K562 (cell line): ENCODE measurements at regions not wholly inside any gene's neighbourhood (a gene's known extent, or its start where the extent isn't known, plus 50 kb on each side); places are given as distances from the start of the nearest gene placed in this dataset.

Experiments
- ATAC-seq: fragments of 200-7000 bp; cut with Tn5 transposase; 3 replicates; pipeline ENCODE4 v1.9.1; 2020; ENCODE audit warnings: moderate library complexity
- BruUV-seq: library from RNA; stranded (reverse); fragments of 400-500 nt; replicated peaks from 2 replicates; lab custom pipeline; 2021; lab: Mats Ljungman, UMichigan
- CTCF ChIA-PET: fragments of 300-600 bp; formaldehyde crosslinking; extraction: SDS; loops from one replicate; lab custom pipeline; 2021; ENCODE audit warnings: low intra/inter-chr PET ratio; lab: Yijun Ruan, JAX
- POLR2A ChIA-PET: fragments of 300-600, 350-650 bp; sonication (Branson Sonifier 250); formaldehyde crosslinking; extraction: SDS; loops from one replicate; lab custom pipeline; 2021; ENCODE audit warnings: antibody characterized with exemption, inconsistent platforms; lab: Yijun Ruan, JAX
- DNase-seq, 4 experiments: peaks; one replicate each; pipeline versions ENCODE4 v3.0.0 to v3.0.0-alpha.2; 2011 to 2018; ENCODE audit warnings: low spot score in 3 of 4, mixed read lengths in 3 of 4; ENCODE audit errors: extremely low read depth in 1 of 4
- FAIRE-seq: peaks from 2 replicates; lab custom pipeline; 2011; peaks lifted over from hg19 to GRCh38; lab: Jason Lieb, UNC
- H2AFZ ChIP-seq: 2 replicates; pipeline ENCODE4 v1.6.0; 2011; ENCODE audit warnings: low read depth, low read length, control low read depth, inconsistent platforms
- H3K27ac ChIP-seq: fragments of 200-600 bp; 3 replicates; pipeline ENCODE4 v1.8.0; 2011; ENCODE audit warnings: low read depth, mild to moderate bottlenecking, control low read depth, inconsistent platforms, low read length, moderate library complexity, mixed read lengths; ENCODE audit errors: extremely low read depth
- H3K27me3 ChIP-seq, 2 experiments: fragments of 300-600 bp in 1 of 2; 2 replicates in 1 of 2; 3 replicates in 1 of 2; pipeline versions ENCODE4 v1.6.0 to v1.8.0; 2011; ENCODE audit warnings: inconsistent platforms in 2 of 2, low read length in 2 of 2, mild to moderate bottlenecking in 1 of 2, mixed read lengths in 1 of 2, moderate library complexity in 1 of 2; ENCODE audit not compliant: control insufficient read depth in 2 of 2, insufficient read depth in 2 of 2
- H3K36me3 ChIP-seq: fragments of 300-600 bp; 3 replicates; pipeline ENCODE4 v1.8.0; 2011; ENCODE audit warnings: mild to moderate bottlenecking, low read length, inconsistent platforms; ENCODE audit not compliant: control insufficient read depth, insufficient read depth
- H3K4me1 ChIP-seq, 2 experiments: fragments of 200-600 bp in 1 of 2; replicated peaks in 1 of 2; 2 replicates in 1 of 2; 3 replicates in 1 of 2; pipeline versions ENCODE4 v1.5.1 to v1.8.0; 2011; ENCODE audit warnings: inconsistent platforms in 2 of 2, low read length in 2 of 2, mild to moderate bottlenecking in 1 of 2, mixed read lengths in 1 of 2, moderate library complexity in 1 of 2; ENCODE audit not compliant: control insufficient read depth in 2 of 2, insufficient read depth in 2 of 2
- H3K4me2 ChIP-seq: 2 replicates; pipeline ENCODE4 v1.6.1; 2011; ENCODE audit warnings: low read length, control low read depth, inconsistent platforms, mixed read lengths; ENCODE audit not compliant: insufficient read depth
- H3K4me3 ChIP-seq: fragments of 200-600 bp; sonication (generic), shearing (Covaris generic); 2 replicates; pipeline ENCODE4 v1.5.1; 2016; ENCODE audit warnings: control low read depth, inconsistent platforms
- H3K79me2 ChIP-seq: fragments of 200-600 bp; 3 replicates; pipeline ENCODE4 v1.8.0; 2011; ENCODE audit warnings: low read length, inconsistent platforms; ENCODE audit not compliant: control insufficient read depth, insufficient read depth
- H3K9ac ChIP-seq, 2 experiments: 2 replicates each; pipeline versions ENCODE4 v1.6.0 to v1.6.1; 2011; ENCODE audit warnings: low read depth in 2 of 2, low read length in 2 of 2, control low read depth in 1 of 2, inconsistent platforms in 1 of 2, mild to moderate bottlenecking in 1 of 2, mixed read lengths in 1 of 2; ENCODE audit not compliant: insufficient read depth in 1 of 2
- H3K9me1 ChIP-seq: one replicate; pipeline ENCODE4 v1.6.0; 2011; ENCODE audit warnings: inconsistent platforms, mild to moderate bottlenecking, low read length, moderate library complexity; ENCODE audit not compliant: control insufficient read depth, insufficient read depth
- H3K9me3 ChIP-seq: replicated peaks from 2 replicates; pipeline ENCODE4 v1.5.1; 2011; ENCODE audit warnings: low read depth, low read length, inconsistent platforms; ENCODE audit not compliant: control insufficient read depth, insufficient read depth
- H4K20me1 ChIP-seq: replicated peaks from 2 replicates; pipeline ENCODE4 v1.6.1; 2011; ENCODE audit warnings: low read length, inconsistent platforms, mixed read lengths; ENCODE audit not compliant: control insufficient read depth, insufficient read depth
- HDAC1 ChIP-seq, 2 experiments: fragments of 450-650 bp; IDR thresholded peaks; 2 replicates each; pipeline ENCODE4 v1.6.1; 2016 to 2017; ENCODE audit warnings: inconsistent platforms in 1 of 2, mild to moderate bottlenecking in 1 of 2, moderate library complexity in 1 of 2
- WGBS: fragments of 100-300 bp; shearing (Covaris generic); methylation state at CpG from one replicate; pipeline ENCODE4 v1.1.6; 2016; ENCODE audit warnings: low coverage, mixed read lengths; ENCODE audit not compliant: insufficient coverage; ENCODE audit errors: missing lambda C conversion rate; 5-methylcytosine and 5-hydroxymethylcytosine counted together
- in situ Hi-C: fragments of 300-500 bp; cut with MboI; formaldehyde crosslinking; loops from 4 replicates; pipeline ENCODE4 v1.15.0; 2018; ENCODE audit warnings: inconsistent platforms, mixed read lengths
- intact Hi-C: fragments of 100-400 bp; cut with micrococcal nuclease; formaldehyde crosslinking; loops from 2 replicates; pipeline ENCODE4 v1.14.2; 2022
- TF ChIP-seq, protein P1 (sequence below): IDR thresholded peaks from 2 replicates; pipeline ENCODE4 v1.6.1; 2016; ENCODE audit warnings: missing genetic modification characterization, missing compliant biosample characterization
- TF ChIP-seq, protein P2 (sequence below), 2 experiments: IDR thresholded peaks in 1 of 2; conservative IDR thresholded peaks in 1 of 2; 2 replicates each; pipeline ENCODE4 v1.6.1; 2016; ENCODE audit warnings: low read depth in 2 of 2, mild to moderate bottlenecking in 1 of 2, missing compliant biosample characterization in 1 of 2, missing genetic modification characterization in 1 of 2, moderate library complexity in 1 of 2

DNA sequence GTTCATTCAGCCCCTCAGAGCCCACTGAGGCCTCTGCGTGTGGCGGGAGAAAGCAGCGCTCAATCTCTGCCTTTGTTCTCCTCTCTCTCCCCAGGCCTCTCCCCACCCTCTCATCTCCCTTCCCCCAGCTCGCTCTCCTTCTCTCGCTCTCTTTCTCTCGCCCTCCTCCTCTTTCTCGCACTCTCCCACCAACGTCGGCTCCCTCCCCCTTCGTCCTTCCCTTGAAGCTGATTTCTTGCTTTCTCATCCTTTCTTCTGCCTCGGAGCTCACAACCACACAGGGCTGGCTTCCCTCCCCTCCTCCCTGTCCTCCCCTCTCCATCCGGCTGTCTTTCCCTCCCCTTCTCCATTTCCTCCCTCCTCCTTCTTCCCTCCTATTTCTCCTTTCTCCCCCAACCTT is 96.4 kb downstream of the LRRC74A start:
- BruUV-seq: no TSS peak
- Histone ChIP-seq H3K4me2 (no peak overlapping the region), H3K27me3 (no peaks in the 10 kb centered on the region), H3K27ac (no peak overlapping the region), H3K9me3 (no peaks in the 10 kb centered on the region), H2AFZ (no peak overlapping the region), H3K4me3 (no peak overlapping the region), H3K79me2 (no peaks in the 10 kb centered on the region), H4K20me1 (no peaks in the 10 kb centered on the region), H3K4me1 (peaks cover 22 to 51% of the 10 kb centered on the region in 2 experiments), H3K9ac (peak overlapping the region in 1 of 2 experiments; percentile 17; a peak in 1 of 4 replicates), H3K9me1 (peaks cover 5% of the 10 kb centered on the region), H3K36me3 (no peaks in the 10 kb centered on the region)
- DNase-seq (no peak), FAIRE-seq (no peak), ATAC-seq (no peak)
- ChIA-PET POLR2A (interaction anchor here (1.0 kb wide), 1 partner anchor 106 kb away, joined by 4 read pairs; the partner anchor contains the start of gene IRF2BPL), CTCF (no interaction called here)
- WGBS: no CpG with 5 or more reads among the region's 12 CpGs
- in situ Hi-C loops (no loop called here), intact Hi-C loops (no loop called here)
- peak in 1 of 2 experiments; percentile 29; a peak in 1 of 4 replicates for TF ChIP-seq HDAC1 (IDR thresholded peaks at IDR 0.05)
- TF ChIP-seq, protein P1, sequence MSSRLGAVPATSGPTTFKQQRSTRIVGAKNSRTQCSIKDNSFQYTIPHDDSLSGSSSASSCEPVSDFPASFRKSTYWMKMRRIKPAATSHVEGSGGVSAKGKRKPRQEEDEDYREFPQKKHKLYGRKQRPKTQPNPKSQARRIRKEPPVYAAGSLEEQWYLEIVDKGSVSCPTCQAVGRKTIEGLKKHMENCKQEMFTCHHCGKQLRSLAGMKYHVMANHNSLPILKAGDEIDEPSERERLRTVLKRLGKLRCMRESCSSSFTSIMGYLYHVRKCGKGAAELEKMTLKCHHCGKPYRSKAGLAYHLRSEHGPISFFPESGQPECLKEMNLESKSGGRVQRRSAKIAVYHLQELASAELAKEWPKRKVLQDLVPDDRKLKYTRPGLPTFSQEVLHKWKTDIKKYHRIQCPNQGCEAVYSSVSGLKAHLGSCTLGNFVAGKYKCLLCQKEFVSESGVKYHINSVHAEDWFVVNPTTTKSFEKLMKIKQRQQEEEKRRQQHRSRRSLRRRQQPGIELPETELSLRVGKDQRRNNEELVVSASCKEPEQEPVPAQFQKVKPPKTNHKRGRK (tag): peak; percentile 60; the same call in 1 of the 2 replicates
- TF ChIP-seq, protein P2, sequence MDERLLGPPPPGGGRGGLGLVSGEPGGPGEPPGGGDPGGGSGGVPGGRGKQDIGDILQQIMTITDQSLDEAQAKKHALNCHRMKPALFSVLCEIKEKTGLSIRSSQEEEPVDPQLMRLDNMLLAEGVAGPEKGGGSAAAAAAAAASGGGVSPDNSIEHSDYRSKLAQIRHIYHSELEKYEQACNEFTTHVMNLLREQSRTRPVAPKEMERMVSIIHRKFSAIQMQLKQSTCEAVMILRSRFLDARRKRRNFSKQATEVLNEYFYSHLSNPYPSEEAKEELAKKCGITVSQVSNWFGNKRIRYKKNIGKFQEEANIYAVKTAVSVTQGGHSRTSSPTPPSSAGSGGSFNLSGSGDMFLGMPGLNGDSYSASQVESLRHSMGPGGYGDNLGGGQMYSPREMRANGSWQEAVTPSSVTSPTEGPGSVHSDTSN (CRISPR knock-in tag; IDR thresholded peaks at IDR 0.05; ENCODE audit: low read depth): no peak
- TF ChIP-seq, protein P2 (tag; conservative IDR thresholded peaks at IDR 0.05; ENCODE audit: low read depth): no peak
